Kidney (tissue), 13 donors: ENCODE measurements at regions not wholly inside any gene's neighbourhood (a gene's known extent, or its start where the extent isn't known, plus 50 kb on each side); places are given as distances from the start of the nearest gene placed in this dataset.
A peak's percentile ranks its signal among the peaks of the same experiment; 100 is the strongest.

ENCODE experiments used
- DNase-seq, 5 donors: peaks; one replicate each; pipeline ENCODE4 v3.0.0-alpha.2; 2013 to 2020
- FAIRE-seq: peaks from 2 replicates; lab custom pipeline; 2012; peaks lifted over from hg19 to GRCh38; lab: Jason Lieb, UNC
- H3K27ac ChIP-seq, 2 donors: one replicate each; pipeline ENCODE4 v1.7.0; 2013; ENCODE audit warnings: low read depth in 2 of 2, low read length in 2 of 2, inconsistent platforms in 1 of 2
- H3K27me3 ChIP-seq: one replicate; pipeline ENCODE4 v1.7.1; 2013; ENCODE audit warnings: low read length, inconsistent platforms; ENCODE audit not compliant: control insufficient read depth, insufficient read depth
- H3K36me3 ChIP-seq, 3 donors: one replicate each; pipeline versions ENCODE4 v1.7.0 to v1.7.1; 2013; ENCODE audit warnings: low read length in 3 of 3, control low read depth in 1 of 3, inconsistent platforms in 1 of 3; ENCODE audit not compliant: insufficient read depth in 3 of 3, control insufficient read depth in 2 of 3
- H3K4me1 ChIP-seq, 3 donors: one replicate each; pipeline versions ENCODE4 v1.7.0 to v1.7.1; 2013; ENCODE audit warnings: low read length in 3 of 3, inconsistent platforms in 1 of 3, low read depth in 1 of 3; ENCODE audit not compliant: control insufficient read depth in 2 of 3, insufficient read depth in 2 of 3
- H3K4me3 ChIP-seq, 3 donors: one replicate each; pipeline versions ENCODE4 v1.7.0 to v1.8.1; 2013; ENCODE audit warnings: low read length in 3 of 3, control low read depth in 1 of 3, inconsistent platforms in 1 of 3
- H3K9ac ChIP-seq, 3 donors: one replicate each; pipeline versions ENCODE4 v1.7.0 to v1.7.1; 2013; ENCODE audit warnings: low read length in 3 of 3, control low read depth in 1 of 3, inconsistent platforms in 1 of 3
- H3K9me3 ChIP-seq, 3 donors: one replicate each; pipeline versions ENCODE4 v1.7.0 to v1.7.1; 2013; ENCODE audit warnings: low read length in 3 of 3, control low read depth in 1 of 3, inconsistent platforms in 1 of 3; ENCODE audit not compliant: control insufficient read depth in 2 of 3, insufficient read depth in 1 of 3
- intact Hi-C: fragments of 100-400 bp; cut with DNase I; formaldehyde crosslinking; loops from one replicate; pipeline ENCODE4 v1.11.1; 2022
- TF ChIP-seq, protein P1 (sequence below): IDR thresholded peaks from 3 replicates; pipeline ENCODE4 v1.5.1; 2012; ENCODE audit warnings: mild to moderate bottlenecking, moderate library complexity, borderline replicate concordance; ENCODE audit not compliant: insufficient read depth; ENCODE audit errors: extremely low read depth
- donor health status: control.
- donor health status: control.
- donor health status: control.
- donor health status: control.
- donor health status: control.
- donor health status: DM: yes; HTN: yes; CAD: no.
- donor health status: Normal renal cell carcinoma (clear cell type).

DNA sequence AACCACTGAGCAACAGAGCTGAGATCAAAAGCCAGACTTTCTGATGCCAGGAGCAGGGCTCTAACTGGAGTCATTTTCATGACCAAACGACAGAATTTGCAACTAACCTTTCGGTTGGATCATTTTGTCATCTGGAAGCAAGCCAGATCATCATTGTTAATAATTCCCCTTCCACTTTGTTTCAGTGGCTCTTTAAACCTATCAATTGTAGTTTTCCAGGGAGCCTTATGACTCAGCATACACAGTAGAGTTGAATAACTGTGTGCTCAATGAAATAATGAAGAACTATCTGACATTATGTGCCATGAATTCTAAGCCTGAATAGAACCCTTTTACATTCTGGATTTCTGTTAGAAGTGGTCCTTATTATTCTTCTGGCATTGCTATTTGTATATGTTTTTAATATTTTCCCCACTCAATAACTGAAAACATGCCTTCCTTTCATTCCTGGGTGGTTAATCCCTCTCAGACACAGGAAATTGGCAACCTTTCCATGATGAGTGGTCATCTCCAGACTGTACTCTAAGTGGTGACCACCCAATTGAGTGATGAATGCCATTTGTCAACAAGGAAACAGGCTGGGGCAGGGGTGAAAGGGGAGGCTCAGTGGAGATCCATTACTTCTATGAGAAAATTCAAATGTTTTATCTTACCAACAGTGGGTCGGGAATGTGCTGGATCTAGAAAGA, 431.8 kb downstream of the BCOR start:
- no peak overlapping the region for H3K9ac ChIP-seq
- no peaks in the 10 kb centered on the region for H3K27me3 ChIP-seq
- no peaks in the 10 kb centered on the region for H3K4me1 ChIP-seq
- H3K9me3 ChIP-seq = no peaks in the 10 kb centered on the region
- FAIRE-seq (peak; percentile 50), DNase-seq (no peak)
- TF ChIP-seq, protein P1, sequence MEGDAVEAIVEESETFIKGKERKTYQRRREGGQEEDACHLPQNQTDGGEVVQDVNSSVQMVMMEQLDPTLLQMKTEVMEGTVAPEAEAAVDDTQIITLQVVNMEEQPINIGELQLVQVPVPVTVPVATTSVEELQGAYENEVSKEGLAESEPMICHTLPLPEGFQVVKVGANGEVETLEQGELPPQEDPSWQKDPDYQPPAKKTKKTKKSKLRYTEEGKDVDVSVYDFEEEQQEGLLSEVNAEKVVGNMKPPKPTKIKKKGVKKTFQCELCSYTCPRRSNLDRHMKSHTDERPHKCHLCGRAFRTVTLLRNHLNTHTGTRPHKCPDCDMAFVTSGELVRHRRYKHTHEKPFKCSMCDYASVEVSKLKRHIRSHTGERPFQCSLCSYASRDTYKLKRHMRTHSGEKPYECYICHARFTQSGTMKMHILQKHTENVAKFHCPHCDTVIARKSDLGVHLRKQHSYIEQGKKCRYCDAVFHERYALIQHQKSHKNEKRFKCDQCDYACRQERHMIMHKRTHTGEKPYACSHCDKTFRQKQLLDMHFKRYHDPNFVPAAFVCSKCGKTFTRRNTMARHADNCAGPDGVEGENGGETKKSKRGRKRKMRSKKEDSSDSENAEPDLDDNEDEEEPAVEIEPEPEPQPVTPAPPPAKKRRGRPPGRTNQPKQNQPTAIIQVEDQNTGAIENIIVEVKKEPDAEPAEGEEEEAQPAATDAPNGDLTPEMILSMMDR = no peak
- H3K4me3 ChIP-seq = no peak overlapping the region
- H3K27ac ChIP-seq = no peak overlapping the region
- intact Hi-C loops = no loop called here
- H3K36me3 ChIP-seq = no peaks in the 10 kb centered on the region

DNA sequence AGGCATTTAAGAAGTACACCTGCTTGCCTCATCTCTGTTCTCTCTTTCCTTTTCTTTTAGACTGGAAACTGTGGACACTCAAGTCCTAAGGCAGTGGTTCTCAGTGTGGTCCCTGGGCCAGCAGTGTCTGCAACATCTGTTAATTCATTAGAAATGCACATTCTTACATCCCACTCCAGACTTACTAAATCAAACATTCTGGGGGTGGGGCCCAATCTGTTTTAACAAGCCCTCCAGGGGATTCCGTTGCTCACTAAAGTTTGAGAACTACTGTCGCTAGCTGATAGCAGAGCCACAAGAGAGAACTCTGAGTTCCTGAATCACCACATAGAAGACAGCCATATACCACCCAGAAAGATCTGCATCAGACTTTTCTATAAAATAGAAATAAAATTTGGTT, 430.6 kb downstream of the BCOR start:
- no peak overlapping the region for H3K27ac ChIP-seq
- TF ChIP-seq, protein P1 = no peak
- intact Hi-C loops = no loop called here
- no peaks in the 10 kb centered on the region for H3K4me1 ChIP-seq
- peak in 1 of 5 donors; percentile 60 for DNase-seq
- no peaks in the 10 kb centered on the region for H3K9me3 ChIP-seq
- H3K27me3 ChIP-seq = no peaks in the 10 kb centered on the region
- H3K9ac ChIP-seq = no peak overlapping the region
- H3K36me3 ChIP-seq = no peaks in the 10 kb centered on the region
- FAIRE-seq = no peak
- no peak overlapping the region for H3K4me3 ChIP-seq

DNA sequence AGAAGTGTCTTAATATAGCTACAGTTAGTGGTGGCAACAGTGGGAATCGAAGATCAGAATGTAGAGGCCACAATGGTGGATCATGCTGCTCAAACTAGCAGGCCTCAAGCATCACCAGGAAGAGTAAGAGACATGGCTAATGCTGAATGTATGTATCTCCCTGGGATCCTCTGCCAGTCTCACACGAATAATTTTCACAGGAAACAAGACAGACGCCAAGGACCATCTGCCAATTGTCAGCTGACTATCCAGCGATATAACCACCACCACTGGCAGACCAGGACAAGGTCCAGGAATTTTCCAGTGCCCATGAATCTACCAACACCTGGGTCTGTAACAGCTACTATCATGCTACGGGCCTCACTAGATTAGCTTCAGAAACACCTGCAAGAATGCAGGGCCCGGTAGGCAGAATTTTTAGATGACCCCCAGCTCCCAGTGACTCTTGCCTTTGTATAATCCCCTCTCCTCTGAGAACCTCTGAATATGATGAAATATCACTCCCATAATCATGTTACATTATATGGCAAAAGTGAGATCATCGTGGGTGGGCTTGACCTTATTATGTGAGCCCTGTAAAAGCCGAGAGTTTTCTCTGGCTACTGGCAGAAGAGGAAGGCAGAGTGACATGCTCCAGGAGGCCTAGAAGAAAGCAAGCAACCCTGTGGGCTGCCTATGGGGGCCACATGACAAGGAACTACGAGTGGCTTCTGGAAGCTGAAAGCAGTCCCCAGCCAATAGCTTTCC, 429.8 kb downstream of the BCOR start:
- no peak overlapping the region for H3K4me3 ChIP-seq
- no peaks in the 10 kb centered on the region for H3K4me1 ChIP-seq
- H3K9ac ChIP-seq = no peak overlapping the region
- H3K9me3 ChIP-seq = no peaks in the 10 kb centered on the region
- no peak overlapping the region for H3K27ac ChIP-seq
- no peaks in the 10 kb centered on the region for H3K27me3 ChIP-seq
- intact Hi-C loops = no loop called here
- no peaks in the 10 kb centered on the region for H3K36me3 ChIP-seq
- DNase-seq (peak in 1 of 5 donors; percentile 29), FAIRE-seq (no peak)
- TF ChIP-seq, protein P1 = no peak
